GM12873 (cell line): ENCODE measurements at regions not wholly inside any gene's neighbourhood (a gene's known extent, or its start where the extent isn't known, plus 50 kb on each side); places are given as distances from the start of the nearest gene placed in this dataset.

Experiments used
- CTCF ChIP-seq: IDR thresholded peaks from 2 replicates; pipeline ENCODE4 v1.5.1; 2012; ENCODE audit warnings: low read depth, mild to moderate bottlenecking, moderate library complexity, low read length, control low read depth; ENCODE audit not compliant: insufficient read depth; ENCODE audit errors: missing control alignments

- no peak for TF ChIP-seq CTCF
These were observed 170.2 kb upstream of the POU5F2 start for GRCh38 chr5:93911609-93912008.

- no peak for TF ChIP-seq CTCF
These were observed 168.0 kb upstream of the POU5F2 start for GRCh38 chr5:93909356-93909755.

GRCh38 chr5:93904917-93905316, 163.5 kb upstream of the POU5F2 start:
- no peak for TF ChIP-seq CTCF

GRCh38 chr5:93902288-93902687, 160.9 kb upstream of the POU5F2 start:
- no peak for TF ChIP-seq CTCF

GRCh38 chr5:93899026-93899600, 157.7 kb upstream of the POU5F2 start:
- peak; percentile 45 for TF ChIP-seq CTCF

GRCh38 chr5:93894601-93895354, 153.4 kb upstream of the POU5F2 start:
- no peak for TF ChIP-seq CTCF

GRCh38 chr5:93893075-93893474, 151.7 kb upstream of the POU5F2 start:
- TF ChIP-seq CTCF = no peak
